HL-60 (cell line): ENCODE measurements at regions not wholly inside any gene's neighbourhood (a gene's known extent, or its start where the extent isn't known, plus 50 kb on each side); places are given as distances from the start of the nearest gene placed in this dataset.

Experiments used
- DNase-seq, 2 experiments: peaks; one replicate each; pipeline ENCODE4 v3.0.0-alpha.2; 2010 to 2020; ENCODE audit warnings: low read depth in 1 of 2, low spot score in 1 of 2
- H3K27ac ChIP-seq: fragments of 250-450 bp; sonication (Bioruptor Pico); replicated peaks from 2 replicates; pipeline ENCODE4 v1.5.1; 2020; ENCODE audit warnings: mild to moderate bottlenecking, moderate library complexity
- H3K27me3 ChIP-seq: fragments of 250-450 bp; sonication (Bioruptor Pico); 2 replicates; pipeline ENCODE4 v1.5.1; 2021; ENCODE audit warnings: mild to moderate bottlenecking, moderate library complexity; ENCODE audit not compliant: insufficient read depth, poor library complexity, severe bottlenecking
- H3K4me3 ChIP-seq: replicated peaks from 2 replicates; pipeline ENCODE4 v1.5.1; 2011; ENCODE audit warnings: mild to moderate bottlenecking, control low read depth, low read length; ENCODE audit not compliant: insufficient read depth
- GABPA ChIP-seq: IDR thresholded peaks from 2 replicates; pipeline ENCODE4 v1.6.1; 2012; ENCODE audit warnings: low read depth
- POLR2AphosphoS5 ChIP-seq: IDR thresholded peaks from 2 replicates; pipeline ENCODE4 v1.6.1; 2012; ENCODE audit warnings: low read depth
- SPI1 ChIP-seq: IDR thresholded peaks from 2 replicates; pipeline ENCODE4 v1.6.1; 2012; ENCODE audit warnings: low read depth, mild to moderate bottlenecking, borderline replicate concordance
- TF ChIP-seq, protein P1 (sequence below): IDR thresholded peaks from 2 replicates; pipeline ENCODE4 v1.6.1; 2012; ENCODE audit warnings: low read depth; ENCODE audit not compliant: insufficient replicate concordance
- TF ChIP-seq, protein P2 (sequence below): IDR thresholded peaks from one replicate; pipeline ENCODE4 v1.5.1; 2011; ENCODE audit warnings: low read length, control low read depth, inconsistent platforms; ENCODE audit not compliant: insufficient read depth

DNA sequence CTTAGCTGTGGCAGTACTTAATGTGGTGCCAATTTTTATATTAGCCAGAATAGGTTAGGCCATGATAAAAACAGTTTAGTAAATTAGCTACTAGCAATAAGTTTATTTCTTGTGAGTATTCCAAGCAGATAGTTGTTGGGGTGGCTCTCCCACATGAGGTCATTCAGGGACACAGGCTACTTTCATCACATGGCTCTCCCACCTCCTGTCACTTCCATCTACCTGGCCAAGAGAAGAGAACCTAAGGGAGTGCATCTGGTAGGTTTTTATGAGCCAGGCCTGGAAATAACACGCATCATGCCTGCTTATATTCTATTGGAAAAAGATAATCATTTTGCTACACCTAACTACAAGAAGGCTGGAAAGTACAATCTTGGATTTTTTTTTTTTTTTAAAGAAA is 161.4 kb upstream of the CCNH start:
- Histone ChIP-seq H3K27ac (no peak overlapping the region), H3K4me3 (no peak overlapping the region), H3K27me3 (no peaks in the 10 kb centered on the region)
- no peak for DNase-seq
- TF ChIP-seq SPI1 (no peak), GABPA (no peak), POLR2AphosphoS5 (no peak)
- TF ChIP-seq, protein P1, sequence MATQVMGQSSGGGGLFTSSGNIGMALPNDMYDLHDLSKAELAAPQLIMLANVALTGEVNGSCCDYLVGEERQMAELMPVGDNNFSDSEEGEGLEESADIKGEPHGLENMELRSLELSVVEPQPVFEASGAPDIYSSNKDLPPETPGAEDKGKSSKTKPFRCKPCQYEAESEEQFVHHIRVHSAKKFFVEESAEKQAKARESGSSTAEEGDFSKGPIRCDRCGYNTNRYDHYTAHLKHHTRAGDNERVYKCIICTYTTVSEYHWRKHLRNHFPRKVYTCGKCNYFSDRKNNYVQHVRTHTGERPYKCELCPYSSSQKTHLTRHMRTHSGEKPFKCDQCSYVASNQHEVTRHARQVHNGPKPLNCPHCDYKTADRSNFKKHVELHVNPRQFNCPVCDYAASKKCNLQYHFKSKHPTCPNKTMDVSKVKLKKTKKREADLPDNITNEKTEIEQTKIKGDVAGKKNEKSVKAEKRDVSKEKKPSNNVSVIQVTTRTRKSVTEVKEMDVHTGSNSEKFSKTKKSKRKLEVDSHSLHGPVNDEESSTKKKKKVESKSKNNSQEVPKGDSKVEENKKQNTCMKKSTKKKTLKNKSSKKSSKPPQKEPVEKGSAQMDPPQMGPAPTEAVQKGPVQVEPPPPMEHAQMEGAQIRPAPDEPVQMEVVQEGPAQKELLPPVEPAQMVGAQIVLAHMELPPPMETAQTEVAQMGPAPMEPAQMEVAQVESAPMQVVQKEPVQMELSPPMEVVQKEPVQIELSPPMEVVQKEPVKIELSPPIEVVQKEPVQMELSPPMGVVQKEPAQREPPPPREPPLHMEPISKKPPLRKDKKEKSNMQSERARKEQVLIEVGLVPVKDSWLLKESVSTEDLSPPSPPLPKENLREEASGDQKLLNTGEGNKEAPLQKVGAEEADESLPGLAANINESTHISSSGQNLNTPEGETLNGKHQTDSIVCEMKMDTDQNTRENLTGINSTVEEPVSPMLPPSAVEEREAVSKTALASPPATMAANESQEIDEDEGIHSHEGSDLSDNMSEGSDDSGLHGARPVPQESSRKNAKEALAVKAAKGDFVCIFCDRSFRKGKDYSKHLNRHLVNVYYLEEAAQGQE, result no peak
- TF ChIP-seq, protein P2, sequence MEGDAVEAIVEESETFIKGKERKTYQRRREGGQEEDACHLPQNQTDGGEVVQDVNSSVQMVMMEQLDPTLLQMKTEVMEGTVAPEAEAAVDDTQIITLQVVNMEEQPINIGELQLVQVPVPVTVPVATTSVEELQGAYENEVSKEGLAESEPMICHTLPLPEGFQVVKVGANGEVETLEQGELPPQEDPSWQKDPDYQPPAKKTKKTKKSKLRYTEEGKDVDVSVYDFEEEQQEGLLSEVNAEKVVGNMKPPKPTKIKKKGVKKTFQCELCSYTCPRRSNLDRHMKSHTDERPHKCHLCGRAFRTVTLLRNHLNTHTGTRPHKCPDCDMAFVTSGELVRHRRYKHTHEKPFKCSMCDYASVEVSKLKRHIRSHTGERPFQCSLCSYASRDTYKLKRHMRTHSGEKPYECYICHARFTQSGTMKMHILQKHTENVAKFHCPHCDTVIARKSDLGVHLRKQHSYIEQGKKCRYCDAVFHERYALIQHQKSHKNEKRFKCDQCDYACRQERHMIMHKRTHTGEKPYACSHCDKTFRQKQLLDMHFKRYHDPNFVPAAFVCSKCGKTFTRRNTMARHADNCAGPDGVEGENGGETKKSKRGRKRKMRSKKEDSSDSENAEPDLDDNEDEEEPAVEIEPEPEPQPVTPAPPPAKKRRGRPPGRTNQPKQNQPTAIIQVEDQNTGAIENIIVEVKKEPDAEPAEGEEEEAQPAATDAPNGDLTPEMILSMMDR, result no peak

DNA sequence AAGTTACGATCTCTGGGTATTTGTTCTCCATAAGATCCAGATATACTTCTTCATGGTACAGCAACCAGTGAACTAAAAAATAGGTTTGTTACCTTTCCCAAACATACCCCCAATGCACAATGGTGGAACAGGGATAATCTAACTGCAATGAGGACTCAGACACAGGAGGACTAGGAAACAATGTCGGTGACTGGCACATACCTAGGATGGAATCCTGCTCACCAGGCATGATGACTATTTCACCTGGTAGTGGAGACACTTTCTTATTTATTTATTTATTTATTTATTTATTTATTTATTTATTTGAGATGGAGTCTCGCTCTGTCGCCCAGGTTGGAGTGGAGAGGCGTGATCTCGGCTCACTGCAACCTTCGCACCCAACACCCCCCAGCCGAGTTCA is 159.9 kb upstream of the CCNH start:
- H3K27me3 ChIP-seq, result no peaks in the 10 kb centered on the region
- no peak overlapping the region for H3K27ac ChIP-seq
- no peak for DNase-seq
- H3K4me3 ChIP-seq, result no peak overlapping the region
- TF ChIP-seq, protein P2, result no peak

DNA sequence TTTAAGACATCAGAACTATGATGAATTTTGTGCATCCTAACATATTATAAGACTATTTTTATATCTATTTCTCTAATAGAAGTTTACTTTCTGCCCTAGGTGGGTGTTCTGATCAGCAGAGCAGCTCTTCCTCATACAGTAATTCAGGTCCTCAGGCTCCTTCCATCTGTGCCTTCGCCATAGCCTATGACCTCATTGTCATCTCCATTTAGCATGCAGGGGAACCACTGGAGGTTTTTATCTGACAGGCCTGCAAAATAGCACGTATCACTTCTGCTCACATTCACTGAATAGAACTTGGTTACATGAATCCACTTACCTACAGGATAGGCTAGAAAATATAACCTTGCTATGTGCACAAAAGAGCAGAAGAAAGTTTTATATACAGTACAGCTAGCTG is 159.4 kb upstream of the CCNH start:
- H3K27ac ChIP-seq, result no peak overlapping the region
- H3K4me3 ChIP-seq, result no peak overlapping the region
- H3K27me3 ChIP-seq, result no peaks in the 10 kb centered on the region
- no peak for TF ChIP-seq SPI1
- no peak for TF ChIP-seq GABPA
- TF ChIP-seq, protein P1, result no peak
- TF ChIP-seq, protein P2, result no peak
- TF ChIP-seq POLR2AphosphoS5, result no peak
- no peak for DNase-seq

DNA sequence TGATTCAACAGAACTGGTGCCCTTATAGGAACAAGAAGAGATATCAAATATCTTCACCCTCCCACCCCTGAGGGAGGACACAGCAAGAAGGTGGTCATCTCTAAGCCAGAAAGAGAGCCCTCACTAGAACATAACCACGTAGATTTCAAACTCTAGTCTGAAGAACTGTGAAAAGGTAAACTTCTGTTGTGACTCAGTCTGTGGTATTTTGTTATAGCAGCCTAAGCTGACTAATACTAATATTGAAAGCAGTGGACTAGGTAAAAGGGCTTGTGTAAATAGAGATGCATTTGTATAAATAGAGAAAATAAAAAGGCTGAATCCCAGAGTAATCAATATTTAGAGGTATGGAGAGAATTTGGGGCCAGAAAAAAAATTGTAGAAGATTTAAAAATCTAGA is 157.6 kb upstream of the CCNH start:
- no peak for TF ChIP-seq POLR2AphosphoS5
- TF ChIP-seq, protein P2, result no peak
- TF ChIP-seq, protein P1, result no peak
- no peak for TF ChIP-seq SPI1
- TF ChIP-seq GABPA, result no peak
- DNase-seq, result no peak
- no peak overlapping the region for H3K4me3 ChIP-seq
- H3K27me3 ChIP-seq, result no peaks in the 10 kb centered on the region
- H3K27ac ChIP-seq, result no peak overlapping the region
